A549 (cell line): ENCODE measurements at regions not wholly inside any gene's neighbourhood (a gene's known extent, or its start where the extent isn't known, plus 50 kb on each side); places are given as distances from the start of the nearest gene placed in this dataset.

Experiments used
- BHLHE40 ChIP-seq: IDR thresholded peaks from 2 replicates; pipeline ENCODE4 v1.6.1; 2012; ENCODE audit warnings: low read depth, low read length, inconsistent platforms
- CTCF ChIP-seq: fragments of >200 bp; sonication (Bioruptor Twin); formaldehyde crosslinking; IDR thresholded peaks from 3 replicates; pipeline ENCODE4 v1.5.1; 2016
- GATA3 ChIP-seq: IDR thresholded peaks from 2 replicates; pipeline ENCODE4 v1.6.1; 2012; ENCODE audit warnings: borderline replicate concordance
- KDM1A ChIP-seq: fragments of 200-600 bp; sonication (generic); IDR thresholded peaks from 2 replicates; pipeline ENCODE4 v1.6.1; 2016; ENCODE audit warnings: low read depth, mild to moderate bottlenecking
- MAFK ChIP-seq: fragments of 450-650 bp; IDR thresholded peaks from 2 replicates; pipeline ENCODE4 v1.6.1; 2014; ENCODE audit not compliant: partially characterized antibody
- MAX ChIP-seq: IDR thresholded peaks from 2 replicates; pipeline ENCODE4 v1.6.1; 2012
- MYC ChIP-seq: IDR thresholded peaks from 2 replicates; pipeline ENCODE4 v1.6.1; 2012; ENCODE audit warnings: mild to moderate bottlenecking, inconsistent platforms, low read length, improper control_type of control experiment, borderline replicate concordance
- NR3C1 ChIP-seq: fragments of >200 bp; sonication (Bioruptor Twin); formaldehyde crosslinking; IDR thresholded peaks from 3 replicates; pipeline ENCODE4 v1.6.1; 2017

GRCh38 chr2:66836851-66837250, 401.9 kb downstream of the MEIS1 start:
- no peak for TF ChIP-seq CTCF
- no peak for TF ChIP-seq GATA3
- TF ChIP-seq BHLHE40, result no peak
- no peak for TF ChIP-seq MAFK
- TF ChIP-seq NR3C1, result no peak
- no peak for TF ChIP-seq MAX
- TF ChIP-seq KDM1A, result no peak
- no peak for TF ChIP-seq MYC
